Gastroesophageal sphincter (tissue), 3 donors: ENCODE measurements at regions not wholly inside any gene's neighbourhood (a gene's known extent, or its start where the extent isn't known, plus 50 kb on each side); places are given as distances from the start of the nearest gene placed in this dataset.

ENCODE experiments used
- CTCF ChIP-seq, 4 experiments: fragments of 200-600 bp in 2 of 4; fragments of 450-650 bp in 2 of 4; sonication (generic) in 1 of 4; IDR thresholded peaks; one replicate each; pipeline ENCODE4 v1.5.1; 2017 to 2019; ENCODE audit warnings: antibody characterized with exemption in 4 of 4, mild to moderate bottlenecking in 2 of 4, moderate library complexity in 2 of 4
- POLR2A ChIP-seq, 2 donors: fragments of 450-650 bp; IDR thresholded peaks; one replicate each; pipeline ENCODE4 v1.6.1; 2017; ENCODE audit warnings: antibody characterized with exemption in 2 of 2, mild to moderate bottlenecking in 2 of 2, moderate library complexity in 1 of 2

GRCh38 chr11:80227915-80228314, 787.1 kb upstream of the TENM4 start:
- TF ChIP-seq CTCF (IDR thresholded peaks at IDR 0.05) = no peak
- no peak for TF ChIP-seq POLR2A (IDR thresholded peaks at IDR 0.05)
